GM23338 (cell line): ENCODE measurements at regions not wholly inside any gene's neighbourhood (a gene's known extent, or its start where the extent isn't known, plus 50 kb on each side); places are given as distances from the start of the nearest gene placed in this dataset.

Source experiments
- ATAC-seq: fragments of 200-7000 bp; cut with Tn5 transposase; 3 replicates; pipeline ENCODE4 v1.9.1; 2020
- DNase-seq: peaks from one replicate; pipeline ENCODE4 v3.0.0-alpha.2; 2015; ENCODE audit warnings: low spot score
- H2AFZ ChIP-seq: fragments of 200-600 bp; sonication (generic); 2 replicates; pipeline ENCODE4 v1.8.0; 2016; ENCODE audit warnings: antibody characterized with exemption, mild to moderate bottlenecking, moderate library complexity
- H3F3A ChIP-seq: fragments of 200-600 bp; sonication (generic); replicated peaks from 2 replicates; pipeline ENCODE4 v1.8.0; 2017; ENCODE audit warnings: antibody characterized with exemption, mixed run types, low read depth
- H3K27ac ChIP-seq: fragments of 200-600 bp; sonication (generic); 2 replicates; pipeline ENCODE4 v1.6.1; 2016; ENCODE audit warnings: low read depth
- H3K27me3 ChIP-seq: fragments of 200-600 bp; sonication (generic); 2 replicates; pipeline ENCODE4 v1.8.0; 2016; ENCODE audit warnings: mild to moderate bottlenecking, mixed run types, moderate library complexity; ENCODE audit not compliant: insufficient read depth
- H3K36me3 ChIP-seq: fragments of 200-600 bp; sonication (generic); 2 replicates; pipeline ENCODE4 v1.8.0; 2016; ENCODE audit warnings: mild to moderate bottlenecking; ENCODE audit not compliant: insufficient read depth
- H3K4me1 ChIP-seq: fragments of 200-600 bp; sonication (generic); 2 replicates; pipeline ENCODE4 v1.8.0; 2016; ENCODE audit warnings: mild to moderate bottlenecking, moderate library complexity; ENCODE audit not compliant: insufficient read depth
- H3K4me2 ChIP-seq: fragments of 200-600 bp; sonication (generic); 2 replicates; pipeline ENCODE4 v1.7.1; 2017; ENCODE audit warnings: mixed run types
- H3K4me3 ChIP-seq: fragments of 200-600 bp; sonication (generic); 2 replicates; pipeline ENCODE4 v1.6.1; 2016; ENCODE audit warnings: mixed run types
- H3K79me2 ChIP-seq: fragments of 200-600 bp; sonication (generic); replicated peaks from 2 replicates; pipeline ENCODE4 v1.8.0; 2017; ENCODE audit warnings: mild to moderate bottlenecking; ENCODE audit not compliant: insufficient read depth
- H3K9me2 ChIP-seq: fragments of 200-600 bp; sonication (generic); 2 replicates; pipeline ENCODE4 v1.8.0; 2017; ENCODE audit not compliant: insufficient read depth
- H4K20me1 ChIP-seq: fragments of 200-600 bp; sonication (generic); replicated peaks from 2 replicates; pipeline ENCODE4 v1.8.0; 2017; ENCODE audit warnings: mild to moderate bottlenecking; ENCODE audit not compliant: insufficient read depth
- H3K27ac Mint-ChIP-seq: 2 replicates; pipeline ENCODE4 v1.8.0; 2020; ENCODE audit warnings: inconsistent platforms, mild to moderate bottlenecking, moderate library complexity, mixed read lengths
- H3K27me3 Mint-ChIP-seq: 3 replicates; pipeline ENCODE4 v1.8.0; 2022; ENCODE audit warnings: low read depth, mild to moderate bottlenecking, moderate library complexity, mixed read lengths, inconsistent platforms; ENCODE audit not compliant: insufficient read depth, poor library complexity
- H3K36me3 Mint-ChIP-seq: 3 replicates; pipeline ENCODE4 v1.8.0; 2021; ENCODE audit warnings: low read depth, mild to moderate bottlenecking, inconsistent platforms, moderate library complexity, mixed read lengths
- H3K4me1 Mint-ChIP-seq: 3 replicates; pipeline ENCODE4 v1.8.0; 2020; ENCODE audit warnings: mild to moderate bottlenecking, inconsistent platforms, mixed read lengths
- H3K4me3 Mint-ChIP-seq: 3 replicates; pipeline ENCODE4 v1.8.0; 2021; ENCODE audit warnings: moderate library complexity, mild to moderate bottlenecking, inconsistent platforms, mixed read lengths
- H3K9me3 Mint-ChIP-seq: 3 replicates; pipeline ENCODE4 v1.8.0; 2020; ENCODE audit warnings: moderate library complexity, mild to moderate bottlenecking, inconsistent platforms, mixed read lengths
- CREB1 ChIP-seq: fragments of 250-450 bp; sonication (Bioruptor Pico); IDR thresholded peaks from 2 replicates; pipeline ENCODE4 v1.5.0; 2020; ENCODE audit warnings: low read depth, mild to moderate bottlenecking, moderate library complexity
- EZH2 ChIP-seq: fragments of 200-600 bp; sonication (generic); IDR thresholded peaks from one replicate; pipeline ENCODE4 v1.8.0; 2017; ENCODE audit warnings: antibody characterized with exemption, mild to moderate bottlenecking, low read depth; ENCODE audit not compliant: unreplicated experiment
- EZH2phosphoT487 ChIP-seq: fragments of 200-600 bp; sonication (generic); IDR thresholded peaks from one replicate; pipeline ENCODE4 v1.8.1; 2018; ENCODE audit warnings: antibody characterized with exemption; ENCODE audit not compliant: unreplicated experiment
- JUNB ChIP-seq: IDR thresholded peaks from one replicate; pipeline ENCODE4 v1.6.1; 2016; ENCODE audit warnings: antibody characterized with exemption; ENCODE audit not compliant: unreplicated experiment
- NANOG ChIP-seq: IDR thresholded peaks from 2 replicates; pipeline ENCODE4 v1.6.1; 2016; ENCODE audit warnings: antibody characterized with exemption, borderline replicate concordance
- POLR2AphosphoS5 ChIP-seq: IDR thresholded peaks from 2 replicates; pipeline ENCODE4 v1.6.1; 2016; ENCODE audit warnings: antibody characterized with exemption, low read depth
- STAT1 ChIP-seq: IDR thresholded peaks from one replicate; pipeline ENCODE4 v1.6.1; 2016; ENCODE audit warnings: antibody characterized with exemption; ENCODE audit not compliant: unreplicated experiment
- ZNF114 ChIP-seq: fragments of 250-450 bp; sonication (Bioruptor Pico); IDR thresholded peaks from 2 replicates; pipeline ENCODE4 v1.5.0; 2020; ENCODE audit warnings: mild to moderate bottlenecking, moderate library complexity
- ZNF331 ChIP-seq: fragments of 250-450 bp; sonication (Bioruptor Pico); IDR thresholded peaks from 2 replicates; pipeline ENCODE4 v1.5.0; 2020; ENCODE audit warnings: low read depth, mild to moderate bottlenecking, moderate library complexity
- TF ChIP-seq, protein P1 (sequence below), 2 experiments: fragments of 200-600 bp in 1 of 2; sonication (generic) in 1 of 2; conservative IDR thresholded peaks; 2 replicates each; pipeline versions ENCODE4 v1.5.1 to v1.6.1; 2016 to 2017; ENCODE audit warnings: antibody characterized with exemption in 2 of 2, low read depth in 2 of 2, mild to moderate bottlenecking in 2 of 2, moderate library complexity in 1 of 2
- TF ChIP-seq, protein P2 (sequence below): IDR thresholded peaks from 2 replicates; pipeline ENCODE4 v1.6.1; 2016; ENCODE audit warnings: antibody characterized with exemption
- TF ChIP-seq, protein P3 (sequence below): IDR thresholded peaks from one replicate; pipeline ENCODE4 v1.6.1; 2018; ENCODE audit warnings: antibody characterized with exemption; ENCODE audit not compliant: unreplicated experiment
- TF ChIP-seq, protein P4 (sequence below): fragments of 250-450 bp; sonication (Bioruptor Pico); IDR thresholded peaks from 2 replicates; pipeline ENCODE4 v1.5.0; 2020; ENCODE audit warnings: mild to moderate bottlenecking, moderate library complexity

DNA sequence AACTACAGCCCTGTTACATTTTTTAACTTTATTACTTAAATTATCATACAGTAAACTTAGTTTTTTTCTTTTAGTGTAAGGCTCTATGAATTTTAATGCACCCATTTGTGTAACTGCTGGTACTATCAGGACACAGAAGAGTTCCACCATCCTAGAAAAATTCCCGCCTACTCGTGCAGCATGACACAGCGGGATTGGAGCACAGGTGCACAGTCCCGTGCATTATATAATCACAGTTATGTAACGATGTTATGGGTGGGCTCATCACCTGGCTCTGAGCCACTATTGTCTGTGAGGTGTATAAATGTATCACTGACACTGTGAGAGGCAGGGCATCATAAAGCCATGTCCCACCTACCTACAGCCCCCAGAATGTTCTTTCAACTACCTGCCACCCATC is 80.7 kb downstream of the DRD1 start:
- no peak for ATAC-seq
- no peaks in the 10 kb centered on the region for H3K9me2 ChIP-seq
- TF ChIP-seq JUNB (no peak), ZNF331 (CRISPR knock-in tag) (no peak), NANOG (no peak), CREB1 (CRISPR knock-in tag) (no peak), EZH2 (no peak), ZNF114 (CRISPR knock-in tag) (no peak), EZH2phosphoT487 (no peak), STAT1 (no peak), POLR2AphosphoS5 (no peak)
- TF ChIP-seq, protein P1, sequence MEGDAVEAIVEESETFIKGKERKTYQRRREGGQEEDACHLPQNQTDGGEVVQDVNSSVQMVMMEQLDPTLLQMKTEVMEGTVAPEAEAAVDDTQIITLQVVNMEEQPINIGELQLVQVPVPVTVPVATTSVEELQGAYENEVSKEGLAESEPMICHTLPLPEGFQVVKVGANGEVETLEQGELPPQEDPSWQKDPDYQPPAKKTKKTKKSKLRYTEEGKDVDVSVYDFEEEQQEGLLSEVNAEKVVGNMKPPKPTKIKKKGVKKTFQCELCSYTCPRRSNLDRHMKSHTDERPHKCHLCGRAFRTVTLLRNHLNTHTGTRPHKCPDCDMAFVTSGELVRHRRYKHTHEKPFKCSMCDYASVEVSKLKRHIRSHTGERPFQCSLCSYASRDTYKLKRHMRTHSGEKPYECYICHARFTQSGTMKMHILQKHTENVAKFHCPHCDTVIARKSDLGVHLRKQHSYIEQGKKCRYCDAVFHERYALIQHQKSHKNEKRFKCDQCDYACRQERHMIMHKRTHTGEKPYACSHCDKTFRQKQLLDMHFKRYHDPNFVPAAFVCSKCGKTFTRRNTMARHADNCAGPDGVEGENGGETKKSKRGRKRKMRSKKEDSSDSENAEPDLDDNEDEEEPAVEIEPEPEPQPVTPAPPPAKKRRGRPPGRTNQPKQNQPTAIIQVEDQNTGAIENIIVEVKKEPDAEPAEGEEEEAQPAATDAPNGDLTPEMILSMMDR (conservative IDR thresholded peaks at IDR 0.05; ENCODE audit: low read depth in 2 of 2): no peak
- TF ChIP-seq, protein P2, sequence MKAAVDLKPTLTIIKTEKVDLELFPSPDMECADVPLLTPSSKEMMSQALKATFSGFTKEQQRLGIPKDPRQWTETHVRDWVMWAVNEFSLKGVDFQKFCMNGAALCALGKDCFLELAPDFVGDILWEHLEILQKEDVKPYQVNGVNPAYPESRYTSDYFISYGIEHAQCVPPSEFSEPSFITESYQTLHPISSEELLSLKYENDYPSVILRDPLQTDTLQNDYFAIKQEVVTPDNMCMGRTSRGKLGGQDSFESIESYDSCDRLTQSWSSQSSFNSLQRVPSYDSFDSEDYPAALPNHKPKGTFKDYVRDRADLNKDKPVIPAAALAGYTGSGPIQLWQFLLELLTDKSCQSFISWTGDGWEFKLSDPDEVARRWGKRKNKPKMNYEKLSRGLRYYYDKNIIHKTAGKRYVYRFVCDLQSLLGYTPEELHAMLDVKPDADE: no peak
- TF ChIP-seq, protein P3, sequence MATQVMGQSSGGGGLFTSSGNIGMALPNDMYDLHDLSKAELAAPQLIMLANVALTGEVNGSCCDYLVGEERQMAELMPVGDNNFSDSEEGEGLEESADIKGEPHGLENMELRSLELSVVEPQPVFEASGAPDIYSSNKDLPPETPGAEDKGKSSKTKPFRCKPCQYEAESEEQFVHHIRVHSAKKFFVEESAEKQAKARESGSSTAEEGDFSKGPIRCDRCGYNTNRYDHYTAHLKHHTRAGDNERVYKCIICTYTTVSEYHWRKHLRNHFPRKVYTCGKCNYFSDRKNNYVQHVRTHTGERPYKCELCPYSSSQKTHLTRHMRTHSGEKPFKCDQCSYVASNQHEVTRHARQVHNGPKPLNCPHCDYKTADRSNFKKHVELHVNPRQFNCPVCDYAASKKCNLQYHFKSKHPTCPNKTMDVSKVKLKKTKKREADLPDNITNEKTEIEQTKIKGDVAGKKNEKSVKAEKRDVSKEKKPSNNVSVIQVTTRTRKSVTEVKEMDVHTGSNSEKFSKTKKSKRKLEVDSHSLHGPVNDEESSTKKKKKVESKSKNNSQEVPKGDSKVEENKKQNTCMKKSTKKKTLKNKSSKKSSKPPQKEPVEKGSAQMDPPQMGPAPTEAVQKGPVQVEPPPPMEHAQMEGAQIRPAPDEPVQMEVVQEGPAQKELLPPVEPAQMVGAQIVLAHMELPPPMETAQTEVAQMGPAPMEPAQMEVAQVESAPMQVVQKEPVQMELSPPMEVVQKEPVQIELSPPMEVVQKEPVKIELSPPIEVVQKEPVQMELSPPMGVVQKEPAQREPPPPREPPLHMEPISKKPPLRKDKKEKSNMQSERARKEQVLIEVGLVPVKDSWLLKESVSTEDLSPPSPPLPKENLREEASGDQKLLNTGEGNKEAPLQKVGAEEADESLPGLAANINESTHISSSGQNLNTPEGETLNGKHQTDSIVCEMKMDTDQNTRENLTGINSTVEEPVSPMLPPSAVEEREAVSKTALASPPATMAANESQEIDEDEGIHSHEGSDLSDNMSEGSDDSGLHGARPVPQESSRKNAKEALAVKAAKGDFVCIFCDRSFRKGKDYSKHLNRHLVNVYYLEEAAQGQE: no peak
- TF ChIP-seq, protein P4, sequence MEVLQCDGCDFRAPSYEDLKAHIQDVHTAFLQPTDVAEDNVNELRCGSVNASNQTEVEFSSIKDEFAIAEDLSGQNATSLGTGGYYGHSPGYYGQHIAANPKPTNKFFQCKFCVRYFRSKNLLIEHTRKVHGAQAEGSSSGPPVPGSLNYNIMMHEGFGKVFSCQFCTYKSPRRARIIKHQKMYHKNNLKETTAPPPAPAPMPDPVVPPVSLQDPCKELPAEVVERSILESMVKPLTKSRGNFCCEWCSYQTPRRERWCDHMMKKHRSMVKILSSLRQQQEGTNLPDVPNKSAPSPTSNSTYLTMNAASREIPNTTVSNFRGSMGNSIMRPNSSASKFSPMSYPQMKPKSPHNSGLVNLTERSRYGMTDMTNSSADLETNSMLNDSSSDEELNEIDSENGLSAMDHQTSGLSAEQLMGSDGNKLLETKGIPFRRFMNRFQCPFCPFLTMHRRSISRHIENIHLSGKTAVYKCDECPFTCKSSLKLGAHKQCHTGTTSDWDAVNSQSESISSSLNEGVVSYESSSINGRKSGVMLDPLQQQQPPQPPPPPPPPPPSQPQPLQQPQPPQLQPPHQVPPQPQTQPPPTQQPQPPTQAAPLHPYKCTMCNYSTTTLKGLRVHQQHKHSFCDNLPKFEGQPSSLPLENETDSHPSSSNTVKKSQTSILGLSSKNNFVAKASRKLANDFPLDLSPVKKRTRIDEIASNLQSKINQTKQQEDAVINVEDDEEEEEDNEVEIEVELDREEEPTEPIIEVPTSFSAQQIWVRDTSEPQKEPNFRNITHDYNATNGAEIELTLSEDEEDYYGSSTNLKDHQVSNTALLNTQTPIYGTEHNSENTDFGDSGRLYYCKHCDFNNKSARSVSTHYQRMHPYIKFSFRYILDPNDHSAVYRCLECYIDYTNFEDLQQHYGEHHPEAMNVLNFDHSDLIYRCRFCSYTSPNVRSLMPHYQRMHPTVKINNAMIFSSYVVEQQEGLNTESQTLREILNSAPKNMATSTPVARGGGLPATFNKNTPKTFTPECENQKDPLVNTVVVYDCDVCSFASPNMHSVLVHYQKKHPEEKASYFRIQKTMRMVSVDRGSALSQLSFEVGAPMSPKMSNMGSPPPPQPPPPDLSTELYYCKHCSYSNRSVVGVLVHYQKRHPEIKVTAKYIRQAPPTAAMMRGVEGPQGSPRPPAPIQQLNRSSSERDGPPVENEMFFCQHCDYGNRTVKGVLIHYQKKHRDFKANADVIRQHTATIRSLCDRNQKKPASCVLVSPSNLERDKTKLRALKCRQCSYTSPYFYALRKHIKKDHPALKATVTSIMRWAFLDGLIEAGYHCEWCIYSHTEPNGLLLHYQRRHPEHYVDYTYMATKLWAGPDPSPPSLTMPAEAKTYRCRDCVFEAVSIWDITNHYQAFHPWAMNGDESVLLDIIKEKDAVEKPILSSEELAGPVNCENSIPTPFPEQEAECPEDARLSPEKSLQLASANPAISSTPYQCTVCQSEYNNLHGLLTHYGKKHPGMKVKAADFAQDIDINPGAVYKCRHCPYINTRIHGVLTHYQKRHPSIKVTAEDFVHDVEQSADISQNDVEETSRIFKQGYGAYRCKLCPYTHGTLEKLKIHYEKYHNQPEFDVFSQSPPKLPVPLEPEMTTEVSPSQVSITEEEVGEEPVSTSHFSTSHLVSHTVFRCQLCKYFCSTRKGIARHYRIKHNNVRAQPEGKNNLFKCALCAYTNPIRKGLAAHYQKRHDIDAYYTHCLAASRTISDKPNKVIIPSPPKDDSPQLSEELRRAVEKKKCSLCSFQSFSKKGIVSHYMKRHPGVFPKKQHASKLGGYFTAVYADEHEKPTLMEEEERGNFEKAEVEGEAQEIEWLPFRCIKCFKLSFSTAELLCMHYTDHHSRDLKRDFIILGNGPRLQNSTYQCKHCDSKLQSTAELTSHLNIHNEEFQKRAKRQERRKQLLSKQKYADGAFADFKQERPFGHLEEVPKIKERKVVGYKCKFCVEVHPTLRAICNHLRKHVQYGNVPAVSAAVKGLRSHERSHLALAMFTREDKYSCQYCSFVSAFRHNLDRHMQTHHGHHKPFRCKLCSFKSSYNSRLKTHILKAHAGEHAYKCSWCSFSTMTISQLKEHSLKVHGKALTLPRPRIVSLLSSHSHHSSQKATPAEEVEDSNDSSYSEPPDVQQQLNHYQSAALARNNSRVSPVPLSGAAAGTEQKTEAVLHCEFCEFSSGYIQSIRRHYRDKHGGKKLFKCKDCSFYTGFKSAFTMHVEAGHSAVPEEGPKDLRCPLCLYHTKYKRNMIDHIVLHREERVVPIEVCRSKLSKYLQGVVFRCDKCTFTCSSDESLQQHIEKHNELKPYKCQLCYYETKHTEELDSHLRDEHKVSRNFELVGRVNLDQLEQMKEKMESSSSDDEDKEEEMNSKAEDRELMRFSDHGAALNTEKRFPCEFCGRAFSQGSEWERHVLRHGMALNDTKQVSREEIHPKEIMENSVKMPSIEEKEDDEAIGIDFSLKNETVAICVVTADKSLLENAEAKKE (CRISPR knock-in tag): no peak
- H3K4me1 ChIP-seq: no peaks in the 10 kb centered on the region
- no peaks in the 10 kb centered on the region for H3K27me3 ChIP-seq
- H3K9me3 Mint-ChIP-seq: no peaks in the 10 kb centered on the region
- DNase-seq: no peak
- H3K4me1 Mint-ChIP-seq: peaks cover 7% of the 10 kb centered on the region
- peaks cover 7% of the 10 kb centered on the region for H3K27me3 Mint-ChIP-seq
- H3K4me3 Mint-ChIP-seq: no peak overlapping the region
- H3F3A ChIP-seq: no peaks in the 10 kb centered on the region
- H3K27ac Mint-ChIP-seq: no peak overlapping the region
- H2AFZ ChIP-seq: no peak overlapping the region
- no peaks in the 10 kb centered on the region for H3K36me3 ChIP-seq
- no peaks in the 10 kb centered on the region for H3K36me3 Mint-ChIP-seq
- H3K27ac ChIP-seq: no peak overlapping the region
- no peak overlapping the region for H3K4me3 ChIP-seq
- no peak overlapping the region for H3K4me2 ChIP-seq
- no peaks in the 10 kb centered on the region for H3K79me2 ChIP-seq
- no peaks in the 10 kb centered on the region for H4K20me1 ChIP-seq
